Mucosa of rectum (tissue), 2 donors: ENCODE measurements at regions not wholly inside any gene's neighbourhood (a gene's known extent, or its start where the extent isn't known, plus 50 kb on each side); places are given as distances from the start of the nearest gene placed in this dataset.

Experiments
- H3K27ac ChIP-seq, 2 donors: one replicate each; pipeline ENCODE4 v1.7.0; 2013; ENCODE audit warnings: inconsistent platforms in 2 of 2, low read depth in 2 of 2, low read length in 2 of 2
- H3K27me3 ChIP-seq, 2 donors: one replicate each; pipeline ENCODE4 v1.7.0; 2013; ENCODE audit warnings: low read length in 2 of 2; ENCODE audit not compliant: control insufficient read depth in 2 of 2, insufficient read depth in 2 of 2
- H3K36me3 ChIP-seq, 2 donors: one replicate each; pipeline ENCODE4 v1.7.0; 2013; ENCODE audit warnings: low read length in 2 of 2; ENCODE audit not compliant: control insufficient read depth in 2 of 2, insufficient read depth in 2 of 2
- H3K4me1 ChIP-seq, 2 donors: one replicate each; pipeline ENCODE4 v1.7.0; 2013; ENCODE audit warnings: low read length in 2 of 2, mild to moderate bottlenecking in 1 of 2; ENCODE audit not compliant: control insufficient read depth in 2 of 2, insufficient read depth in 2 of 2
- H3K4me3 ChIP-seq, 2 donors: one replicate each; pipeline ENCODE4 v1.7.0; 2013; ENCODE audit warnings: low read length in 2 of 2
- H3K9ac ChIP-seq, 2 donors: one replicate each; pipeline ENCODE4 v1.7.0; 2013; ENCODE audit warnings: low read length in 2 of 2, low read depth in 1 of 2, mild to moderate bottlenecking in 1 of 2
- H3K9me3 ChIP-seq, 2 donors: one replicate each; pipeline ENCODE4 v1.7.0; 2013; ENCODE audit warnings: low read length in 2 of 2; ENCODE audit not compliant: control insufficient read depth in 2 of 2
- donor health status: healthy.
- donor health status: Normal muscosa, but diverticular disease.

- Histone ChIP-seq H3K4me3 (no peak overlapping the region), H3K27ac (no peak overlapping the region), H3K27me3 (no peaks in the 10 kb centered on the region)
These were observed 927.3 kb upstream of the ACVR2A start for GRCh38 chr2:146917431-146918042.

GRCh38 chr2:146916914-146917313 lies 927.9 kb upstream of the ACVR2A start:
- no peak overlapping the region for H3K27ac ChIP-seq

More at GRCh38 chr2:146917431-146918042, 927.3 kb upstream of the ACVR2A start:
- Histone ChIP-seq H3K4me1 (peaks cover 0 to 3% of the 10 kb centered on the region in 2 donors), H3K9ac (no peak overlapping the region), H3K9me3 (no peaks in the 10 kb centered on the region), H3K36me3 (no peaks in the 10 kb centered on the region)

GRCh38 chr2:146913476-146913875 lies 931.4 kb upstream of the ACVR2A start:
- Histone ChIP-seq H3K9me3 (no peaks in the 10 kb centered on the region), H3K9ac (no peak overlapping the region), H3K27ac (no peak overlapping the region), H3K27me3 (no peaks in the 10 kb centered on the region), H3K4me3 (no peak overlapping the region), H3K36me3 (no peaks in the 10 kb centered on the region), H3K4me1 (peaks cover 0 to 3% of the 10 kb centered on the region in 2 donors)

More at GRCh38 chr2:146916914-146917313, 927.9 kb upstream of the ACVR2A start:
- Histone ChIP-seq H3K9me3 (no peaks in the 10 kb centered on the region), H3K27me3 (no peaks in the 10 kb centered on the region), H3K4me1 (peaks cover 0 to 3% of the 10 kb centered on the region in 2 donors), H3K36me3 (no peaks in the 10 kb centered on the region), H3K4me3 (no peak overlapping the region), H3K9ac (no peak overlapping the region)

DNA sequence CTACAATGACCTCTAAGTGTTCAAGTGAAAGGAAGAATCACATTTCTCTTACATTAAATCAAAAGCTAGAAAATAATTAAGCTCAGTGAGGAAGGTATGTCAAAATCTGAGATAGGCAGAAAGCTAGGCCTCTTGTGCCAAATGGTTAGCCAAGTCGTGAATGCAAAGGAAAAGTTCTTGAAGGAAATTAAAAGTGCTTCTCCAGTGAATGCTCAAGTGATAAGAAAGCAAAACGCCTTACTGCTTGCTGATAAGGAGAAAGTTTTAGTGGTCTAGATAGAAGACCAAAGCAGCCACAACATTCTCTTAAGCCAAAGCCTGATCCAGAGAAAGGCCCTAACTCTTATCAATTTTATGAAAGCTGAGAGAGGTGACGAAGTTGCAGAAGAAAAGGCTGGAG lies 932.3 kb upstream of the ACVR2A start:
- Histone ChIP-seq H3K9me3 (no peaks in the 10 kb centered on the region), H3K4me1 (no peaks in the 10 kb centered on the region), H3K36me3 (no peaks in the 10 kb centered on the region), H3K27ac (no peak overlapping the region), H3K9ac (no peak overlapping the region), H3K4me3 (no peak overlapping the region), H3K27me3 (no peaks in the 10 kb centered on the region)

DNA sequence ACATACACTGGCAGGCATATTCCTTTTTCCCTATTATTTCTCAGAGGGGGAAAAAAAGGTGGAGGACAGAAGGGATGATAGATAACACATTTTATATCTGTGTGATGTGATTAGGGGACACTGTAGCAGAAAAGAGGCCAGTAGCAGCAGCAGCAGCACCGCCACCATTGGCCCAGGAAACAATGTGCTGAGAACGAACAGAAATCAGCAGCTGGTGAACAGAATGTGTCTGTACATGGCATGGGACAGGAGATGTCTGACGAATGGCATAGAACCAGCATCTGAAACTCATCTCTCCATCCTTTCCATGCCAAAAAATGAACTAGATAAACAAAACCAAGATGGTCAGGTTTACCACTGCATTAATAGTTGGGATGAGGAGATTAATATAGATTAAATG lies 936.1 kb upstream of the ACVR2A start:
- no peaks in the 10 kb centered on the region for H3K4me1 ChIP-seq
- no peaks in the 10 kb centered on the region for H3K27me3 ChIP-seq
- no peaks in the 10 kb centered on the region for H3K9me3 ChIP-seq
- H3K9ac ChIP-seq: no peak overlapping the region
- no peak overlapping the region for H3K27ac ChIP-seq
- no peaks in the 10 kb centered on the region for H3K36me3 ChIP-seq
- H3K4me3 ChIP-seq: no peak overlapping the region

DNA sequence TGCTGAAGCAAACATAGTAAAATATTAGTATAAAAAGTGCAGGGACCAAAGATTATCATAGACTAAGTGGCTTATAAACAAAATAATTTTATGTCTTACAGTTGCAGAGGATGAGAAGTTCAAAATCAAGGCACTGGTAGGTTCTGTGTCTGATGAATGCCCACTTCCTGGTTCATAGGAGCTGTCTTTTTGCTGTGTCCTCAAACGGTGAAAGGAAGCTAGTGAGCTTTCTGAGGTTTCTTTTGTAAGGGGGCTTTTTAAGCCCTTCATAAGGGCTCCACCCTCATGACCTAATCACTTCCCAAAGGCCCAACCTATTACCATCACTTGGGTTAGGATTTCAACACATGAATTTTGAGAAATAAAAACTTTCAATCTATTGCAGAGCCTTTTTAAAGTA lies 946.7 kb upstream of the ACVR2A start:
- no peaks in the 10 kb centered on the region for H3K36me3 ChIP-seq
- H3K4me1 ChIP-seq: no peaks in the 10 kb centered on the region
- no peak overlapping the region for H3K4me3 ChIP-seq
- no peaks in the 10 kb centered on the region for H3K27me3 ChIP-seq
- no peak overlapping the region for H3K9ac ChIP-seq
- H3K27ac ChIP-seq: no peak overlapping the region
- H3K9me3 ChIP-seq: no peaks in the 10 kb centered on the region

- H3K27ac ChIP-seq: no peak overlapping the region
- no peaks in the 10 kb centered on the region for H3K4me1 ChIP-seq
- no peak overlapping the region for H3K4me3 ChIP-seq
- no peaks in the 10 kb centered on the region for H3K36me3 ChIP-seq
- H3K9me3 ChIP-seq: no peaks in the 10 kb centered on the region
- no peak overlapping the region for H3K9ac ChIP-seq
- H3K27me3 ChIP-seq: no peaks in the 10 kb centered on the region
These were observed 950.3 kb upstream of the ACVR2A start for GRCh38 chr2:146894514-146894913.

GRCh38 chr2:146893500-146894041 lies 951.3 kb upstream of the ACVR2A start:
- H3K9me3 ChIP-seq: no peaks in the 10 kb centered on the region
- no peaks in the 10 kb centered on the region for H3K4me1 ChIP-seq
- H3K27ac ChIP-seq: no peak overlapping the region
- no peaks in the 10 kb centered on the region for H3K36me3 ChIP-seq
- H3K9ac ChIP-seq: no peak overlapping the region
- H3K27me3 ChIP-seq: no peaks in the 10 kb centered on the region
- H3K4me3 ChIP-seq: no peak overlapping the region

- Histone ChIP-seq H3K9me3 (no peaks in the 10 kb centered on the region), H3K9ac (no peak overlapping the region), H3K27me3 (no peaks in the 10 kb centered on the region), H3K36me3 (no peaks in the 10 kb centered on the region), H3K4me1 (no peaks in the 10 kb centered on the region), H3K27ac (no peak overlapping the region), H3K4me3 (no peak overlapping the region)
These were observed 954.3 kb upstream of the ACVR2A start for GRCh38 chr2:146890491-146890890.

DNA sequence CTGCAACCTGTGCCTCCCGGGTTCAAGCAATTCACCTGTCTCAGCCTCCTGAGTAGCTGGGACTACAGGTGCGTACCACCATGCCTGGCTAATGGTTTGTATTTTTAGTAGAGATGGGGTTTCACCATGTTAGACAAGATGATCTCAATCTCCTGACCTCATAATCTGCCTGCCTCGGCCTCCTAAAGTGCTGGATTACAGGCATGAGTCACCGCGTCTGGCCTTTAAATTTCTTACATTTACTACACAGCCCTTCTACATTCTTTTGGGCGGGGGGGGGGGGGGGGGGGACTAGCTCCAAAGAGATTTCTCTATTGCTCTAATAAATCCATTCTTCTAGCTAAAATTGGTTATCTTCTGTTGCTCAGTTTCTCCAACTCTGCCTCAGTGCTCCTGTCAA lies 964.9 kb upstream of the ACVR2A start:
- Histone ChIP-seq H3K9me3 (no peaks in the 10 kb centered on the region), H3K36me3 (no peaks in the 10 kb centered on the region), H3K4me3 (no peak overlapping the region)

More for the DNA sequence above, 964.9 kb upstream of the ACVR2A start:
- no peaks in the 10 kb centered on the region for H3K27me3 ChIP-seq
- no peak overlapping the region for H3K27ac ChIP-seq
- H3K9ac ChIP-seq: no peak overlapping the region
- H3K4me1 ChIP-seq: no peaks in the 10 kb centered on the region
